ENCODE measurements at regions not wholly inside any gene's neighbourhood (a gene's known extent, or its start where the extent isn't known, plus 50 kb on each side); places are given as distances from the start of the nearest gene placed in this dataset.
"Not testable (repeated sequence)": the region's sequence is repeated elsewhere in the genome, so short reads cannot be mapped to it uniquely, and the experiment has no call there.

DNA sequence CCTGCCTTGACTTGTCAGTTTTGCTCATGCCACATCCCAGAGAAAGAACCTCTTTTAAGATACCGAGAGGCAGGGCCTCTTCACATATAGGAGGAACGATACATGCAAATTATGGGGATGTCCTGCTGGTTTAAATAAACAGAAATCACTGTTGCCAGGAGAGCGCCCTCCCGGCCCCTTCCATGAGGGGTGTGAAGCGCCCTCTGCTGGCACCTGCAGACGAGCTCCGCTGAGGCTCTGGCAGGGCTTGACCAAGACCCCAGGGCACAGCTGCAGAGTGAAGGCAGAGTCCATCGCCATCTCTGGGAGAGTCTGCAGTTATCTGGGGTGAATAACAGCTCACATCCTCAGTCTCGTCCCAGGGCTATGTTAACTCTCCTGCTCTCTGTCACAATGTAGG lies 468.8 kb downstream of the RPIA start:
- H3K4me1 ChIP-seq (ENCODE audit: control insufficient read depth, insufficient read depth, low read length); H3K4me3 ChIP-seq (ENCODE audit: low read depth, low read length); H3K9me3 ChIP-seq (ENCODE audit: control insufficient read depth, insufficient read depth, low read length); H3K27ac ChIP-seq (ENCODE audit: low read depth, low read length); H3K9ac ChIP-seq (ENCODE audit: low read depth, low read length); H3K27me3 ChIP-seq (ENCODE audit: control insufficient read depth, insufficient read depth, low read length); H3K36me3 ChIP-seq (ENCODE audit: control insufficient read depth, insufficient read depth, low read length): not testable (repeated sequence)

DNA sequence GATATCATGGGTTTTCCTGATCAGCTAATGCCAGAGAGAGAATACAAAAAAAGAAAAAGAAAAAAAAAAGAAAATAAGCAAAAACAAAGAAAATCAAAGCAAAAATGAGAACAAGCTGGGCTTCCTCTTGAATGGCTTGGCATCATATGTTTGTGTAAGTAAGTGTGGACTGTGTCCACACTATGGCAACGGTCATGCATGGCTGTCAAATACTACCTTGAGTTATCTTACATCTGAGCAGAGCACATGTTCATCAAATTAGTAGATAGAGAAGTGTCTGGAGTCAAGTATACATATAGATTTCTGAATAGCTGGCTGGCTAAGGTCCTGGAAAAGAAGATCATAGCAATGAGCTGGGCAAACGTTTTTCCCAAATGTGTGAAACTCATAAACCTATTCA lies 470.2 kb downstream of the RPIA start:
- not testable (repeated sequence) for H3K4me3 ChIP-seq (ENCODE audit: low read depth, low read length); H3K4me1 ChIP-seq (ENCODE audit: control insufficient read depth, insufficient read depth, low read length); H3K9me3 ChIP-seq (ENCODE audit: control insufficient read depth, insufficient read depth, low read length); H3K27ac ChIP-seq (ENCODE audit: low read depth, low read length); H3K27me3 ChIP-seq (ENCODE audit: control insufficient read depth, insufficient read depth, low read length); H3K36me3 ChIP-seq (ENCODE audit: control insufficient read depth, insufficient read depth, low read length); H3K9ac ChIP-seq (ENCODE audit: low read depth, low read length)

DNA sequence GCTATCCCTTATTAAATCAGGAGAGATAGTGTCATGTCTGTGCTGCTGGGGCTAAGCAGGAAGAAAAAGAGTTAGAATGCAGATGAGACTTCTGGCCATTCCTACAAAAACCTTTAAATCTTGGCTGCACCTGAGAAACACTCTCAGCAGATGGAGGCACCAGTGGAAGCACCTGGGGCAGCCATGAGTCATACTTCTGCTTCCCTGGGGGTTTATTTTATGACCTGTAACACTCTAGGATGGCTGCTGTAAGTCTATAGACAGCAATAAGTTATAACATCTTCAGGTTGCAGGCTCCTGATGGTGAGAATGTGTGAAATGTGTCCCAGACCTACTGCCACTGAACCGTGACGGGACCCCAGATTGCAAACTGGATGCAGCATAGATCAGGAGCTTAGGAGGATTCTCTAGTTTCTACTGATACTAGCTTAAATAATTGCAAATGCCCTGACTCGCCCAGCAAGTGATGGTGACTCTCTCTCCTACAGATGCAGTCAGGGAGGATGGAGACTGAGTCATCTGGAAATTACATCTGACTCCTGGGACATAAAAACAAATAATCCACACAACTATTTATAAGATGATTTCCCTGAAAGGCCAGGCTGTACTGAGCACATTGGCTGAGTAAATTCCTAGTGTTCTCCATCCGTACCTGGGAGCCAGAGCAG lies 479.2 kb downstream of the RPIA start:
- H3K27ac ChIP-seq (ENCODE audit: low read depth, low read length); H3K9ac ChIP-seq (ENCODE audit: low read depth, low read length); H3K4me1 ChIP-seq (ENCODE audit: control insufficient read depth, insufficient read depth, low read length); H3K9me3 ChIP-seq (ENCODE audit: control insufficient read depth, insufficient read depth, low read length); H3K4me3 ChIP-seq (ENCODE audit: low read depth, low read length); H3K27me3 ChIP-seq (ENCODE audit: control insufficient read depth, insufficient read depth, low read length); H3K36me3 ChIP-seq (ENCODE audit: control insufficient read depth, insufficient read depth, low read length): not testable (repeated sequence)

DNA sequence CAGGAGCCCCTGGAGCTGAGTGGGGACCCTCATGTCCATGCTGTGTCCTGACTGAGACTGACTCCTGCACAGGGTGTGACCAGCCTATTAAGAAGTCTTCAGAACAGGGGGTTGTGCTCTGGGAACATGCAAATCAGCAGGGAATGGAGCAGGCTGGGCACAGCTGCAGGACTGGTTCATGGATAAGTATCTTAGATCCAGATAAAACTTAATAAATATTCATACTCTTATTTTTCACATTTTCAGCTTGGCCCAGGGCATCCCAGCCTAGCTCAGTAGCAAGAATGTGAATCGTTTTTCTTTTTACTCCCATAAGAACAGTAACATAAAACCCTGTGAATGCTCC lies 479.7 kb downstream of the RPIA start:
- not testable (repeated sequence) for H3K27ac ChIP-seq (ENCODE audit: low read depth, low read length); H3K9me3 ChIP-seq (ENCODE audit: control insufficient read depth, insufficient read depth, low read length); H3K4me1 ChIP-seq (ENCODE audit: control insufficient read depth, insufficient read depth, low read length); H3K36me3 ChIP-seq (ENCODE audit: control insufficient read depth, insufficient read depth, low read length); H3K9ac ChIP-seq (ENCODE audit: low read depth, low read length); H3K27me3 ChIP-seq (ENCODE audit: control insufficient read depth, insufficient read depth, low read length); H3K4me3 ChIP-seq (ENCODE audit: low read depth, low read length)

DNA sequence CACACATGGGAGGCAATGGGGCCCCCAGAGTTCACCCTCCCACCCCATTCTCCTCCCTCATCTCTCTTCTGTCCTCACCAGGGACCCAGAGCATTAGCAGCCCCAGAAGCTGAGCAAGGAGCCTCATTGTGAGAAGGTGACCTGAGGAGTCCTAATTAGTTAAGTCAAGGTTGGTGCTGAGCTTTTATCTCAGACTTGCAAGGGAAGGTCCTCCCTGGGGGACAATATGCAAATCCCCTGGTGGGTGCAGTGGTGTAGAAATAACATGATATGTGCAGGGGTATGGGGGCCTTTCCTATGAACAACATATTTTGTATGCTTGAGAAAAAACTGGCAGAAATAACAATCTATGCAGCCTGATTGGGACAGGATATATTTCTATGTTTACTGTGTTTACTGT lies 485.5 kb downstream of the RPIA start:
- H3K9ac ChIP-seq (ENCODE audit: low read depth, low read length); H3K9me3 ChIP-seq (ENCODE audit: control insufficient read depth, insufficient read depth, low read length); H3K36me3 ChIP-seq (ENCODE audit: control insufficient read depth, insufficient read depth, low read length); H3K4me3 ChIP-seq (ENCODE audit: low read depth, low read length); H3K27me3 ChIP-seq (ENCODE audit: control insufficient read depth, insufficient read depth, low read length); H3K27ac ChIP-seq (ENCODE audit: low read depth, low read length); H3K4me1 ChIP-seq (ENCODE audit: control insufficient read depth, insufficient read depth, low read length): not testable (repeated sequence)

DNA sequence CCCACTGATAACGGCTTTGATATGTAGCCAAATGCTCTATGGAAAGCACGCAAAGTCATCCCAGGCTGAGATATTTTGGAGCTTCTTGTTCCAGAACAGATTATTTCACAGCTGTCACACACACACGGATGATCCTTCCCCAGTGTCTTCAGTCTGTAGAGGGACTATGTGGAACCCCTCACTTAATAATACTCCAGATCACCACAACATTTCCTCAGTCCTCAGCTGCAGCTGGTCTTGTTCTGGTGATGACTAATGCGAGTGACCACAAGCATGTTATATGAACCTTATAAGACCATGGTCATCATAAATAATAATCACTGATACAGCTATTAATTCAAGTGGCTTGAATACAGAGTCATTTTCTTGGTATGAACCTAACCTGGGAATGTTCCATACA lies 490.7 kb downstream of the RPIA start:
- H3K27ac ChIP-seq (ENCODE audit: low read depth, low read length); H3K4me3 ChIP-seq (ENCODE audit: low read depth, low read length); H3K27me3 ChIP-seq (ENCODE audit: control insufficient read depth, insufficient read depth, low read length); H3K36me3 ChIP-seq (ENCODE audit: control insufficient read depth, insufficient read depth, low read length); H3K4me1 ChIP-seq (ENCODE audit: control insufficient read depth, insufficient read depth, low read length); H3K9me3 ChIP-seq (ENCODE audit: control insufficient read depth, insufficient read depth, low read length); H3K9ac ChIP-seq (ENCODE audit: low read depth, low read length): not testable (repeated sequence)

DNA sequence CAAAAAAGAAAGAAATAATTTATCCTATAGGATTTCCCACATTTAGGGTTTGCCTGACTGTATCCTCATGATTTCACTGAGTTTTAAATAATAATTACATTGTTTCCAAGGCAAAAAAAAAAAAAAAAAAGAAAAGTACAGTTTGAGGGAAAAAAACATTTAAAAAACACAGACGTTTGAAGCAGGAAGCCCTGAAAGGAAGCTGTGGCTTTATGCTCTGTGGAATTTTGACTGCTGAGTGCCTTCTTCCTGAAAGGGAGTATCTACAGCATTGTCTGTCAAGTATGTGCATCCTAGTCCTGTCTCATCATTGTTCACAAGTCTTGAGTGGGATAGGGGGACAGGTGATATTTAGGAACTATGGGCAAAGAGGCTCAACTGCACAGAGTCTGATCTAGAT lies 493.3 kb downstream of the RPIA start:
- not testable (repeated sequence) for H3K9ac ChIP-seq (ENCODE audit: low read depth, low read length); H3K4me1 ChIP-seq (ENCODE audit: control insufficient read depth, insufficient read depth, low read length); H3K36me3 ChIP-seq (ENCODE audit: control insufficient read depth, insufficient read depth, low read length); H3K27me3 ChIP-seq (ENCODE audit: control insufficient read depth, insufficient read depth, low read length); H3K9me3 ChIP-seq (ENCODE audit: control insufficient read depth, insufficient read depth, low read length); H3K4me3 ChIP-seq (ENCODE audit: low read depth, low read length); H3K27ac ChIP-seq (ENCODE audit: low read depth, low read length)

DNA sequence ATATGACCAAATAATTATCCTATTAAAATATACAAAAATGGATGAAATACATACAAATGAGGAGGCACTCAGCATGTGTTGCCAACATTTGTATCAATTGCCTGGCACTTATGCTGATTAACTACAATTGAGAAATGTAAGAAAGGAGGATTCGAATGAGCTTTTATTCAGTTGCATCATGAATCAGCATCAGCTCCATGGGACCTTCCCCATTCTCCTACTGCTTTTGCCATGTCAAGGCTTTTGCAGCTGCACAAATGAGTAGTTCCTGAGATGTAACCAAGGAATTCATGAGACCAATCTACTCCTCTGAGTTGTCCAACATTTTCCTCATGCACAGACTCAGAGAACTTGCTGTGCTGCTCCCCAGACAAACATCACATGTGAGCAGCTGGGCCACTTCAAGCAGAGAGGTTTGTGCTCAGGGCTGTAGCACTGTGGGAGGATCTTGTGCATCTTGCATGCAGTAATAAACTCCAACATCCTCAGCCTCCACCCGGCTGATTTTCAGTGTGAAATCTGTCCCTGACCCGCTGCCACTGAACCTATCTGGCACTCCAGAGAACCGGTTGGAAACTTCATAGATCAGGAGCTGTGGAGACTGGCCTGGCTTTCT lies 504.3 kb downstream of the RPIA start:
- not testable (repeated sequence) for H3K36me3 ChIP-seq (ENCODE audit: control insufficient read depth, insufficient read depth, low read length); H3K4me1 ChIP-seq (ENCODE audit: control insufficient read depth, insufficient read depth, low read length); H3K27ac ChIP-seq (ENCODE audit: low read depth, low read length); H3K9ac ChIP-seq (ENCODE audit: low read depth, low read length); H3K4me3 ChIP-seq (ENCODE audit: low read depth, low read length); H3K27me3 ChIP-seq (ENCODE audit: control insufficient read depth, insufficient read depth, low read length); H3K9me3 ChIP-seq (ENCODE audit: control insufficient read depth, insufficient read depth, low read length)

DNA sequence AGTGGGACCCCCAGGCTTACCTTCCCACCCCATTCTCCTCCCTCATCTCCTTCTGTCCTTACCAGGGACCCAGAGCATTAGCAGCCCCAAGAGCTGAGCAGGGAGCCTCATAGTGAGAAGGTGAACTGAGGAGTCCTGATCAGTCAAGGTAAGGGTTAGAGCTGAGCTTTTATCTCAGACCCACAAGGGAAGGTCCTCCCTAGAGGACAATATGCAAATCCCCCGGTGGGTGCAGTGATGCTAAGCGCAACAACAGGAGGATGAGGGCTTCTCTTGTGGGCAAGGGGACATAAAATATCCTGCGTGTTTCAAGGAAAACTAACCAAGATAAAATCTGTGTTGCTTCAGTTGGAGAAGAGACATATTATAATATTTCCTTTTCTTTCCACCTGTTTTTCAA lies 505.2 kb downstream of the RPIA start:
- H3K27ac ChIP-seq (ENCODE audit: low read depth, low read length); H3K27me3 ChIP-seq (ENCODE audit: control insufficient read depth, insufficient read depth, low read length); H3K4me3 ChIP-seq (ENCODE audit: low read depth, low read length); H3K4me1 ChIP-seq (ENCODE audit: control insufficient read depth, insufficient read depth, low read length); H3K36me3 ChIP-seq (ENCODE audit: control insufficient read depth, insufficient read depth, low read length); H3K9ac ChIP-seq (ENCODE audit: low read depth, low read length); H3K9me3 ChIP-seq (ENCODE audit: control insufficient read depth, insufficient read depth, low read length): not testable (repeated sequence)

DNA sequence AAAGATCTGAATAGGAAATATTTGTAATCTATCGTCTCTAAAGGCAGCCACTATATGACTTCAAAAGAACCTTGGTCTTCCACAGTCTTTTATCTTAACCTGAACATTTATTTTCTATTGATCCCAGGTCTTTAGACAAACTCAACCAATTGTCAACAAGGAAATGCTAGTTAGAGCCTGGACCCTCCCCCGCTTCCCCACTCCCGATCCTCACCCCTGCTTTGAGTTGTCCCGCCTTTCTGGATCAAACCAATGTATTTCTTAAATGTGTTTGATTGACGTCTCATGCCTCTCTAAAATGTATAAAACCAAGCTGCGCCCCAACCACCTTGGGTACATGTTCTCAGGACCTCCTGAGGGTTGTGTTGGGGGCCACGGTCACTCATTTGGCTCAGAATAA lies 506.6 kb downstream of the RPIA start:
- not testable (repeated sequence) for H3K4me1 ChIP-seq (ENCODE audit: control insufficient read depth, insufficient read depth, low read length); H3K4me3 ChIP-seq (ENCODE audit: low read depth, low read length); H3K27me3 ChIP-seq (ENCODE audit: control insufficient read depth, insufficient read depth, low read length); H3K36me3 ChIP-seq (ENCODE audit: control insufficient read depth, insufficient read depth, low read length); H3K9ac ChIP-seq (ENCODE audit: low read depth, low read length); H3K9me3 ChIP-seq (ENCODE audit: control insufficient read depth, insufficient read depth, low read length); H3K27ac ChIP-seq (ENCODE audit: low read depth, low read length)

DNA sequence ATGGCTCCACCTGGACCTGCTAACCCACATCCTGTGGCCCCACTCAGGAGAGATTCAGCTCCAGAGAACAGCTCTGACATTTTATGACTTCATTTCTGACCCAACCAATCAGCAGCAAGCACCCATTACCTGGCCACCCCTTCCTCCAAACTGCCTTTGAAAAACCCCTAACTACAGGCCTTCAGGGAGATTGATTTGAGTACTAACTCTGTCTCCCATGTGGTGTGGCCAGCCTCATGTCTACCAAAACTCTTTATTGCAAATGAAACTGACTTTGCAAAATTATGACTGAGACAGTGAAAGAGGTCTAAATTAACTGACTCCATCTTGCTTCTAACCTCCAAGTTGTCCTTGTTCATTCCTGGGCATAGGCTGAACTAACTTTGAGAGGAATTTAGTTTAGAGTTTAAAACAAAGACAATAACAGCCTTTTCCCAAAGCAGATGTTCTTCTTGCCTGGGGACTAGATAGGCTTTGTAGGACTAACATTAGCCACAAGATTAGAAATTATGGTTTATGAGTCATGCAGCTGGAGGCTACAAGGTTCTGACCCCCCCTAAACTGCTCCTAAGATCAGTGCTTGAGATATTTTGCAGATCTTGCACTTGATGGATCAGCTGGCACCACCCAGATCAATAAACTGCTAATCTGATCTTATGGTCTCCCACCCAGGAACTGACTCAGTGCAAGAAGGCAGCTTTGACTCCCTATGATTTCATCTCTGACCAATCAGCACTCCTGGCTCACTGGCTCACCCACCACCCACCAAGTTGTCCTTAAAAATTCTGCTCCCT lies 508.2 kb downstream of the RPIA start:
- not testable (repeated sequence) for H3K27ac ChIP-seq (ENCODE audit: low read depth, low read length); H3K4me1 ChIP-seq (ENCODE audit: control insufficient read depth, insufficient read depth, low read length); H3K4me3 ChIP-seq (ENCODE audit: low read depth, low read length); H3K36me3 ChIP-seq (ENCODE audit: control insufficient read depth, insufficient read depth, low read length); H3K9ac ChIP-seq (ENCODE audit: low read depth, low read length); H3K9me3 ChIP-seq (ENCODE audit: control insufficient read depth, insufficient read depth, low read length); H3K27me3 ChIP-seq (ENCODE audit: control insufficient read depth, insufficient read depth, low read length)

All from HUES48 (cell line).